Spleen (tissue), 11 donors: ENCODE measurements at regions not wholly inside any gene's neighbourhood (a gene's known extent, or its start where the extent isn't known, plus 50 kb on each side); places are given as distances from the start of the nearest gene placed in this dataset.

Experiments used
- DNase-seq: peaks from one replicate; pipeline ENCODE4 v3.0.0-alpha.2; 2020
- H3K27ac ChIP-seq, 8 donors: fragments of 200-600 bp; sonication (generic) in 7 of 8; 1 replicate in 4 of 8; 2 replicates in 4 of 8; pipeline versions ENCODE4 v1.5.0 to v1.8.0; 2016 to 2021; ENCODE audit warnings: inconsistent platforms in 4 of 8, mild to moderate bottlenecking in 4 of 8, moderate library complexity in 1 of 8
- H3K27me3 ChIP-seq, 7 donors: fragments of 200-600 bp; sonication (generic) in 6 of 7; replicated peaks in 1 of 7; 1 replicate in 4 of 7; 2 replicates in 3 of 7; pipeline versions ENCODE4 v1.5.0 to v1.8.0; 2016 to 2021; ENCODE audit warnings: inconsistent platforms in 3 of 7, mild to moderate bottlenecking in 1 of 7
- H3K36me3 ChIP-seq, 6 donors: fragments of 200-600 bp; sonication (generic) in 5 of 6; 1 replicate in 4 of 6; 2 replicates in 2 of 6; pipeline versions ENCODE4 v1.5.0 to v1.8.0; 2016 to 2021; ENCODE audit warnings: inconsistent platforms in 2 of 6
- H3K4me1 ChIP-seq, 6 donors: fragments of 200-600 bp; sonication (generic) in 5 of 6; 1 replicate in 3 of 6; 2 replicates in 3 of 6; pipeline versions ENCODE4 v1.5.0 to v1.8.0; 2016 to 2021; ENCODE audit warnings: inconsistent platforms in 3 of 6
- H3K4me3 ChIP-seq, 8 donors: fragments of 200-600 bp; sonication (generic) in 7 of 8; 1 replicate in 4 of 8; 2 replicates in 4 of 8; pipeline versions ENCODE4 v1.5.0 to v1.8.0; 2016 to 2021; ENCODE audit warnings: inconsistent platforms in 4 of 8, mild to moderate bottlenecking in 4 of 8, moderate library complexity in 2 of 8
- H3K9me3 ChIP-seq, 8 donors: fragments of 200-600 bp; sonication (generic) in 7 of 8; 1 replicate in 4 of 8; 2 replicates in 4 of 8; pipeline versions ENCODE4 v1.5.0 to v1.8.0; 2016 to 2021; ENCODE audit warnings: inconsistent platforms in 4 of 8
- POLR2A ChIP-seq, 3 donors: fragments of 450-650 bp; IDR thresholded peaks; one replicate each; pipeline ENCODE4 v1.5.1; 2017; ENCODE audit warnings: antibody characterized with exemption in 3 of 3, mild to moderate bottlenecking in 1 of 3
- POLR2AphosphoS5 ChIP-seq, 3 donors: sonication (generic); formaldehyde crosslinking; IDR thresholded peaks; one replicate each; pipeline ENCODE4 v1.5.1; 2017; ENCODE audit warnings: antibody characterized with exemption in 3 of 3
- WGBS, 5 donors: extraction: QIAGEN DNeasy Blood & Tissue Kit in 3 of 5; methylation state at CpG; one replicate each; pipeline versions ENCODE4 v1.1.5 to v1.1.7; 2013 to 2018; 5-methylcytosine and 5-hydroxymethylcytosine counted together
- intact Hi-C: fragments of 100-400 bp; cut with DNase I; formaldehyde crosslinking; loops from one replicate; pipeline ENCODE4 v1.15.0; 2023; ENCODE audit warnings: low total_unique reads
- TF ChIP-seq, protein P1 (sequence below), 11 experiments: fragments of 200-600 bp in 7 of 11; fragments of 450-650 bp in 4 of 11; sonication (generic) in 4 of 11; IDR thresholded peaks in 8 of 11; conservative IDR thresholded peaks in 3 of 11; 1 replicate in 7 of 11; 2 replicates in 4 of 11; pipeline versions ENCODE4 v1.4.0 to v1.8.0; 2016 to 2021; ENCODE audit warnings: antibody characterized with exemption in 11 of 11, inconsistent platforms in 4 of 11, mild to moderate bottlenecking in 1 of 11
- donor health status: healthy with polysubstance abuse.
- donor health status: DM: no; HTN: no; CAD: no; lungs with moderate emphysema.
- donor health status: DM: no; HTN: no; CAD: no.
- donor health status: Bipolar disorder and iron deficiency.
- donor health status: healthy.
- donor health status: DM: no; HTN: no; CAD: no.
- donor health status: DM: yes; HTN: yes; CAD: no.

GRCh38 chr9:7622481-7622880 is 177.1 kb downstream of the DMAC1 start:
- intact Hi-C loops, result no loop called here
- Histone ChIP-seq H3K36me3 (no peaks in the 10 kb centered on the region), H3K27ac (no peak overlapping the region), H3K4me1 (peaks cover 0 to 7% (median 0%) of the 10 kb centered on the region in 6 donors), H3K27me3 (no peaks in the 10 kb centered on the region), H3K4me3 (no peak overlapping the region), H3K9me3 (no peaks in the 10 kb centered on the region)
- WGBS, 5 donors, result 30 to 83% (median 81%) methylated on average over 2 of the region's 2 CpGs
- DNase-seq, result no peak
- no peak for TF ChIP-seq POLR2A (IDR thresholded peaks at IDR 0.05)
- TF ChIP-seq POLR2AphosphoS5 (IDR thresholded peaks at IDR 0.05), result no peak
- TF ChIP-seq, protein P1, sequence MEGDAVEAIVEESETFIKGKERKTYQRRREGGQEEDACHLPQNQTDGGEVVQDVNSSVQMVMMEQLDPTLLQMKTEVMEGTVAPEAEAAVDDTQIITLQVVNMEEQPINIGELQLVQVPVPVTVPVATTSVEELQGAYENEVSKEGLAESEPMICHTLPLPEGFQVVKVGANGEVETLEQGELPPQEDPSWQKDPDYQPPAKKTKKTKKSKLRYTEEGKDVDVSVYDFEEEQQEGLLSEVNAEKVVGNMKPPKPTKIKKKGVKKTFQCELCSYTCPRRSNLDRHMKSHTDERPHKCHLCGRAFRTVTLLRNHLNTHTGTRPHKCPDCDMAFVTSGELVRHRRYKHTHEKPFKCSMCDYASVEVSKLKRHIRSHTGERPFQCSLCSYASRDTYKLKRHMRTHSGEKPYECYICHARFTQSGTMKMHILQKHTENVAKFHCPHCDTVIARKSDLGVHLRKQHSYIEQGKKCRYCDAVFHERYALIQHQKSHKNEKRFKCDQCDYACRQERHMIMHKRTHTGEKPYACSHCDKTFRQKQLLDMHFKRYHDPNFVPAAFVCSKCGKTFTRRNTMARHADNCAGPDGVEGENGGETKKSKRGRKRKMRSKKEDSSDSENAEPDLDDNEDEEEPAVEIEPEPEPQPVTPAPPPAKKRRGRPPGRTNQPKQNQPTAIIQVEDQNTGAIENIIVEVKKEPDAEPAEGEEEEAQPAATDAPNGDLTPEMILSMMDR (IDR thresholded peaks at IDR 0.05 in 8 of 11, conservative IDR thresholded peaks at IDR 0.05 in 3 of 11), result no peak

GRCh38 chr9:7615344-7615743 is 184.2 kb downstream of the DMAC1 start:
- Histone ChIP-seq H3K27ac (no peak overlapping the region), H3K4me1 (no peaks in the 10 kb centered on the region), H3K4me3 (no peak overlapping the region), H3K9me3 (no peaks in the 10 kb centered on the region), H3K36me3 (no peaks in the 10 kb centered on the region), H3K27me3 (no peaks in the 10 kb centered on the region)
- WGBS, 5 donors, result 87 to 96% (median 92%) methylated on average over 1 of the region's 1 CpG
- DNase-seq, result no peak
- intact Hi-C loops, result no loop called here
- no peak for TF ChIP-seq POLR2AphosphoS5 (IDR thresholded peaks at IDR 0.05)
- TF ChIP-seq, protein P1 (IDR thresholded peaks at IDR 0.05 in 8 of 11, conservative IDR thresholded peaks at IDR 0.05 in 3 of 11), result no peak
- TF ChIP-seq POLR2A (IDR thresholded peaks at IDR 0.05), result no peak

- Histone ChIP-seq H3K9me3 (no peaks in the 10 kb centered on the region), H3K27me3 (no peaks in the 10 kb centered on the region), H3K36me3 (no peaks in the 10 kb centered on the region), H3K4me1 (no peaks in the 10 kb centered on the region), H3K27ac (no peak overlapping the region), H3K4me3 (no peak overlapping the region)
- TF ChIP-seq POLR2AphosphoS5 (IDR thresholded peaks at IDR 0.05), result no peak
- no peak for DNase-seq
- intact Hi-C loops, result no loop called here
- WGBS, 5 donors, result 27 to 41% (median 38%) methylated on average over 5 of the region's 5 CpGs
Observed at GRCh38 chr9:7613931-7614330, 185.6 kb downstream of the DMAC1 start.

DNA sequence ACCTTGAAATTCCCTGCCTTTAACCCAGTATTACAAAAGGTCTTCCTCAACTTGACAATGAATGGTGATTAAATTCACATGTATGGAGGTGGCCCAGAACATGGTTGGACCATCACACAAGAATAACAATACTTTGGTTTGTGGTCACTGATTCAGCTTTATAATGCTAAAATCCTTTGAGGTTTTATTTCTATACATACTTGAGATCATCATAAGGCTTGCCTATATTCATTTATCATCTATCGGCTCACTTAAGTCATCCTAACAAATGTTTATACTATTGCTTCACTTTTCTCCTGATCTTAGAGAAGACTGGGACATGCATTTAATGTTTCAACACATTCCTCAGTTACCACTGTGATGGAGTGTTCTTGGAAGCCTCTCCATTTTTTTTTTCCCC is 191.3 kb downstream of the DMAC1 start:
- H3K4me3 ChIP-seq, result no peak overlapping the region
- H3K4me1 ChIP-seq, result no peaks in the 10 kb centered on the region
- 92 to 100% (median 97%) methylated on average over 1 of the region's 1 CpG for WGBS, 5 donors
- intact Hi-C loops, result no loop called here
- H3K27ac ChIP-seq, result no peak overlapping the region
- no peak for TF ChIP-seq POLR2A (IDR thresholded peaks at IDR 0.05)
- TF ChIP-seq, protein P1 (IDR thresholded peaks at IDR 0.05 in 8 of 11, conservative IDR thresholded peaks at IDR 0.05 in 3 of 11), result no peak
- TF ChIP-seq POLR2AphosphoS5 (IDR thresholded peaks at IDR 0.05), result no peak
- H3K27me3 ChIP-seq, result no peaks in the 10 kb centered on the region
- H3K36me3 ChIP-seq, result no peaks in the 10 kb centered on the region
- no peak for DNase-seq
- H3K9me3 ChIP-seq, result no peaks in the 10 kb centered on the region

- Histone ChIP-seq H3K4me1 (no peaks in the 10 kb centered on the region), H3K27me3 (no peaks in the 10 kb centered on the region), H3K27ac (no peak overlapping the region), H3K4me3 (no peak overlapping the region), H3K9me3 (no peaks in the 10 kb centered on the region), H3K36me3 (no peaks in the 10 kb centered on the region)
- 32 to 59% (median 53%) methylated on average over 2 of the region's 2 CpGs for WGBS, 5 donors
- intact Hi-C loops, result no loop called here
- TF ChIP-seq POLR2AphosphoS5 (IDR thresholded peaks at IDR 0.05) (no peak), POLR2A (IDR thresholded peaks at IDR 0.05) (no peak)
- TF ChIP-seq, protein P1 (IDR thresholded peaks at IDR 0.05 in 8 of 11, conservative IDR thresholded peaks at IDR 0.05 in 3 of 11), result no peak
- DNase-seq, result no peak
Observed at GRCh38 chr9:7607421-7607820, 192.2 kb downstream of the DMAC1 start.
